Stimulated activated CD4-positive, alpha-beta T cell treated with anti-CD3 and anti-CD28 coated beads, Interleukin-2, amount 100 ng/mL, for 48 hours (primary cell): ENCODE measurements at regions not wholly inside any gene's neighbourhood (a gene's known extent, or its start where the extent isn't known, plus 50 kb on each side); places are given as distances from the start of the nearest gene placed in this dataset.

Experiments used
- DNase-seq, 2 donors: peaks; one replicate each; pipeline ENCODE4 v3.0.0-alpha.2; 2020

DNA sequence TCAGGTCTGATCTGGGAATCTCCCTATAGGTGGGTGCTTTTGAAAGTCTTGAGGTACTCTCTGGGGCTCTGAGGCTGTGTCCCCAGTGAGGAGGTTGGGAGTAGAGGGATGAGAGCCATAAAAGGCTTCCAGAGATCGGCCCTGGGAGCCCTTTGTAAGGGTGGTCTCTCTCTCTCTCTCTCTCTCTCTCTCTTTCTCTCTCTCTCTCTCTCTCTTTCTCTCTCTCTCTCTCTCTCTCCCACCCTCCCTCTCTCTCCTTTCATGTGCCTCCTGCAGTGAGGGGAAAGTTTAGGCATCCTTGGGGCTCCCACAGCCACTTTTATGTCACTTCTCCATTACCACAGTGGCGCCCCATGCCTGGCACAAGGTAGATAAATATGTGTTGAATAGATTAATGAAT lies 271.3 kb upstream of the N4BP1 start:
- DNase-seq: no peak

DNA sequence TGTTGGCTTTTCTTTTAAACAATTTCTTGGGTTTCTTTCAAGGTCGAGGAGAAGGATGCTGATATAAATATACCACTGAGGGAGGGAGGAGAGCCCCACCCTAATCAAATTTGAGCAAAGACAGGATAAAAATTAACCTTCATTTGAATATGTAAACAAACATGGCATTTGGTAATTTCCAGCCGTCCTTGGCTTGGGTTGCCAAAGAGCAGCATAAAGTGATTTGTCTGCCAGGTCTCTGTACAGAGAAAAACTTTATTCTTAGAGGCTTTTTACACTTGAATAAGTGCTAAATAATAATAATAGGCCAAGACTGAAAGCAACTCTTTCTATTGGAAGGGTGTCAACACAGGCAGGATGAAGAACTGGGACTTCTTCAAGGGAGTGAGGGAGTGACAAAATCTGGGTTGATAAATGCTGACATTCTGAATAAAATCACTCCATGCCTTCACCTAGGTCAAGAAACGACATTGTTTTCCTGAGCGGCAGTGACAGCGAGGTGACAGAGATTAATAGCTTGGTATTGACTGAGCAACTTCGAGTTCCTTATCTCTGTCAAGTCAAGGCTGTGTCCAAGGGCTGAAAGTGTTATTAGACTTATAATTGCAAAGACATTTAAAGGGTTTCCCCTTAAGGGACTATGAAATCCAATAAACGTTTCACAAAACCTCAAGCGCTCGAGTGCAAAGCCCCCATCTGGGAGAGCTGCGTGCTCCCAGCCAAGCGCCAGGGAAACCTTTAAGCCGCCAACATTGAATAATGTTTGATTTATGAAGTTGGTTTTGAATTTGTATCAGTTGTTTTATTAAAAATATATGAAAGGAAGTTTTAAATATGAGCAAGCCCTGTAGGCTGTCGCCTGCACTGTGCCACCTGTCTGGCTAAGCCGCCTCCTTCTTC lies 269.5 kb upstream of the N4BP1 start:
- no peak for DNase-seq

DNA sequence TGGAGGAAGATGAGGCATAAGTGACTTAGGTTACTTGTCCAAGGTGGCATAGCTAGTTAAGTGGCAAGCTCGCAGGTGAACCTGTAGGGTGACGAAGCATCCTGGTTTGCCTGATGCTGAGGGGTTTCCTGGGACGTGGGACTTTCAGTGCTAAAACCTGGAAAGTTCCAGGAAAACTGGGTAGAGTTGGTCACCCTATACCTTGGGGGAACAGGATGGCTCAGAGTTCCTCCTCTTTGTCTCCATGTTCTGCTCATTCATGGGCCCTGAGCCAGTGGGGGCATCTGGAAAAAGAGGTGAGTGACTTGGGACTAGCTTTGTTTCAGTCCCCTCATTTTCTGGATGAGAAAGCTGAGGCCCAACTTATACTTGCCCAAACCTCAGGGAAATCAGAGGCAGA lies 268.0 kb upstream of the N4BP1 start:
- no peak for DNase-seq

DNA sequence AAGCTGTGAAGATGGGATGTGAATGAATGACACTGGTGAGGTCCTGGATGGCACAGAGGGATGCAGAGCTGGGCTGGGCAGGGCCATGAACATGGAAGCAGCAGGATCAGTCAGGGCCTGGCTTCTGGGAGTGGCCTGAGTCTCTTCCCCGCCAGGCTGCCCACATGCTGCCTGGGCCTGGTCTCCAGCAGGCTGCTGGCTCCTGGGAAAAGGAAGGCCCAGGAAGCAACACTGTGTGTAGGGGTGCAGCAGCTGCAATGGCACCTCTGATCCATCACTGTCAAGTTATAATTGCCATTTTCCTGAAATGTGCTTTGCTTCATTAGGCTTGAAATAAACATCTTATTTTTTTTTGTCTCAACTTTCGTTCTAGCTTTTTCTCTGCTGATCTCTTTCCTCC lies 260.2 kb upstream of the N4BP1 start:
- DNase-seq: no peak

DNA sequence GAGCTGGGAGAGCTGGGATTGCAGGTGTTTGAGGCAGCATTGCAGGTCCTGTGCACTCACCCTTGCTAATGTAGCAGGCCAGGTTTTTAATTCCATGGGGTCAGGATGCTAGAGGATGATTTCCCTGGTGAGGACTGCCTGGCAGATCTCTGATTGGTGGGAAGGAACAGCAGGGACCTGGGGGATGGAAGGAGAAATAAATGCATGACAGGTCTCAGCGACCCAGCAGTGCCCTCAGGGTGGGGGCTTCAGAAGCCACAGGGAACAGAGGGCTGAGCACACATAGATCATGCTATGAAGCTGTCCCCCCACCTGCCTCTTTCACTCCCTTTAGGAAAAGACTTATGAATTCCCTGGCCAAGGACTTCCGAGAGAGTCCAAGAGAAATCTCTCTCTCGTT lies 255.5 kb upstream of the N4BP1 start:
- DNase-seq: no peak

DNA sequence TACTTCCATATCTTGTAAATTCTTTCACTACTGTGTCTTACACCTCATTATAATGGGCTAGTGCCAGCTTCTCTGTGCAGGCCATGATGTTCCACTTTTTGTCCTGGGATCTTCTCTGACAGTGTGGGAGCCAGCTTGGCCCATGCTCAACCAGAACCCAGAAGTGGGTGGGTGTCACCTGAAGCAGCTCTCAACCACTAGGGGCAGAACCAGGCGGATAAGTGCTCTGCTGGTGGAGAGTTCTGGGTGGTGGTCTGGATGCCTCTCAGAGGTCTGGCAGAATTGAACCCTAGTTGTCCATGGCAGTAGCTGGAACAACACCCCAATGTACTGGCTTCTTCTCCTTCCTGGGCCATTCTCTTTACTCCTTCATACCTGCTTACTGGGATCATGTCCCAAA lies 254.1 kb upstream of the N4BP1 start:
- DNase-seq: no peak

DNA sequence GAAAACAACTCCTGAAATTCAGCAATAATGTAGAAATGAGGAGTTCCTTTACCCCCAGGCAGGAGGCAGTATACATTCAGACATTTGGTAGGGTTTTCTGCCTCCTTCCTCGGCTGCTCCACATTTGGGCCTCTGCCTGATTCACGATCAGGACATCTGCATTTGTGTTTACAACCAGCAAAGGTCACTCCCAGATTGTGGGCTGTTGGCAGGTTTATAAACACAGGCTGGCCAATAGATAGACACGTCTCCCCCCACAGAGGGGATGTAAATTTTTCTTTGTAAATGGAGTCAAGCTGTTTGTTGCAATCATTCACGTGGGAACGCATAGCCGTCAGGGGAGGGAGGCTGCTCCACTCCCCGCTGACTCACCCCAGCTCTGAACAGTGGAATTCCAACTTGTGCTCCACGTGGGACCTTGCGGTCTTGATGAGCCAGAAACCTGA lies 252.1 kb upstream of the N4BP1 start:
- DNase-seq: no peak

DNA sequence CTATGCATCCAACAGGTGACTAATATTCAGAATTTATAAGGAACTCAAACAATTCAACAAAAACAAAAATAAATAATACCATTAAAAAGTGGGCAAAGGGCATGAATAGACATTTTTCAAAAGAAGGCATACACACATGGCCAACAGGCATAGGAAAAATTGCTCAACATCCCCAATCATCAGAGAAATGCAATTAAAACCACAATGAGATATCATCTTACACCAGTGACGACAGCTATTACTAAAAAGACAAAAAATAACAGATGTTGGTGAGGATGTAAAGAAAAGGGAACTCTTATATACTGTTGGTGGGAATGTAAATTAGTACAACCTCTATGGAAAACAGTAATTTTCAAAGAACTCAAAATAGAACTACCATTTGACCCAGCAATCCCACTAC lies 250.4 kb upstream of the N4BP1 start:
- no peak for DNase-seq

DNA sequence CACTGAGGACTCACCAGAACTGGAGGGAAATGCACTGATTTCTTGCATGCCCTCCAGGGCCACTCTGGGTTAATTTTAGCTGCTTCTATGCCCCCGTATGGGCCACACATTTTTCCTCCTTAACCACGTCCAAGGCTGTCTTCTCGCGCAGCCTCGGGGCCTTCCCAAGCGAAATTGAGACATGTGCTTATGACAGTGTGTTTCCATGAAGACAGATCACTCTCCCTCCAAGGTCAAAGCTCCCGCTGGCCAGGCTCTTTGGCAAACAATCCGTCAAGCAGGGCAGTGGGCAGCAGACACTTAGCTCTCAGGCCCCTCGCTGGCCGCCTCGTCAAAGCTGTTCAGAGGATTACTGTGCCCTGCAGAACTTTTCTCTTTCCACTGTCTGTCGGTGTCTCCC lies 243.0 kb upstream of the N4BP1 start:
- DNase-seq: no peak

DNA sequence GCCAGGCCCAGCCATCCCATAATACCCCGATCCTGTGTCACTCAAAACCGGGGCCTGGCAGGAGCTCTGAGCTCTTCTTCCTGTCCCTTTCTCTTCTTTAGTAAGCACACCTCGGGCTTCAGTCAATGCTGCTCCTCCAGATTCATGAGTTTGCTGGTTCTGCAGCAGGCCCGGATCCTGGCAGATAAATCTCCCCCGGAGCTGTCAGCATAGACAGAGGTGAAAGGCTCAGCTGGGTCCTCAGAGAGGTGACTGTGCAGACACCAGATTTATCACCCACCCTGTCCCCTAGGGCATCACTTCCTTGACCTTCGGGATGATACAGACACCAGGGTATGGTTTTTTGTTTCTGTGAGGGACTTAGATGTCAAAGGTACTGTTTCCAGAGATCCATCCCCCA lies 242.5 kb upstream of the N4BP1 start:
- DNase-seq: no peak

DNA sequence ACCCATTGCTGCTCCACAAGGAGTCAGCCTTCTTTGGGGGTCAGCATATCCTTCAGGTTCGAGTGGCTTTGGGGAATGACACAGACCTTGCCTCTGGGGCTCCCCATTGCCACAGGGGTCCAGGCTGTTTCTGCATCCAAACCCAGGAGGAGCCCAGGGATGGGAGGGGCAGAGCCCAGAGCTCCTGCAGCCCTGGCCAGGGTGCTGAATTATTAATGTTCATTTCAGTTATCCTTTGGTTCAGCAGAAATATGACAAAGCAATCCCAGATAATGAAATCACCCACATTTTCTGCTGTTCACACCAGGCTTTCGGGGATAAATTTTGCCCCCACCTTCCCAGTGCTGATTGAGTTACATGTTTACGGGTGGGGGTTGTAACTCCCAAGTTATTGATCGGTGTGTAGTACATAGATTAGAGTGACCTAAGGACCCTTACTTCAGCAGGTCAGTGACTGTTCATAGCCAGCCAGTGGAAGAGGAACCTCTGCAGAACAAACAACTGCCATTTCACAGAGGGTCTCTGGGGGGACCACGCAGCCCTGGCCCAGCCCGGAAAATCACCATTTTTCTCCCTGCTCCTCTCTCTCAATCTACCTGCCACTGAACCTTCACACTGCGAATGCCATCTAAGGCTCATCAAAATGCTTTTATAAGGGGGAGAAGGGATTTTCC lies 240.3 kb upstream of the N4BP1 start:
- DNase-seq: no peak

DNA sequence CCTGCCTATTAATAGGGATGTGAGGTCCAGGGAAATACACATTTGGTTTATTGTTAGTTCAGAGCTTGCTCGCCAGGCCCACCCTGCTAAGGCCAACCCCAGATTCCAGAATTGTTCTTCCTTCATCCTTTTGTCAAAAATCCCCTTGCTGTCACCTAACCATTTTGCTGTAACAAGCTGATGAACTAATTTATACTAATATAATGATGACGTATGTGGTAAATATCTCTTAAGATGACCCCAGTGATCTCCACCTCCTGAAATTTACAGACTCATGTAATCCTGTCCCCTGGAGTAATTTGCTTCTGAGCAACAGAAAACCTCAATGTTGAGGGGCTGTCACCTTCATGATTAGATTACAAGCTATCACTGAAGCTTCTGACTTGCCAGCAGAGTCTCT lies 236.3 kb upstream of the N4BP1 start:
- no peak for DNase-seq

DNA sequence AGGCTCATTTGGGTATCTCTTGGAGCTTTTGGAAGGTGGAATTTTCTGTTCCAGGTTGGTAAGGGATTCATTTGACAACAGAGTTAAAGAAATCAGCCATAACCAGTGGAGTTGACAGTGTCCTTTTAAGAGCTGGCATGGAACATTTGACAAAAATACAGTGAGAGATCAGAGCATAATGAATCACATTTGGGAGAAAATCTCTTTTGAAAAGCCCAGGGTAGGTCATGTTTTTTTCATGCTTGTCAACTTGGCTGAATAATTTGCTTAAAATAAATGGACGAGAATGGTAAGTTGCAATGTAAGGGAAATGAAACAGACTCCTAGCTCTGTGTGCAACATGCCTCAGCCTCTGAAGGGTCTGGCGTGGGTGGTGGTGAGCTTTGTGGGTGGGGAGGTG lies 235.3 kb upstream of the N4BP1 start:
- DNase-seq: no peak

DNA sequence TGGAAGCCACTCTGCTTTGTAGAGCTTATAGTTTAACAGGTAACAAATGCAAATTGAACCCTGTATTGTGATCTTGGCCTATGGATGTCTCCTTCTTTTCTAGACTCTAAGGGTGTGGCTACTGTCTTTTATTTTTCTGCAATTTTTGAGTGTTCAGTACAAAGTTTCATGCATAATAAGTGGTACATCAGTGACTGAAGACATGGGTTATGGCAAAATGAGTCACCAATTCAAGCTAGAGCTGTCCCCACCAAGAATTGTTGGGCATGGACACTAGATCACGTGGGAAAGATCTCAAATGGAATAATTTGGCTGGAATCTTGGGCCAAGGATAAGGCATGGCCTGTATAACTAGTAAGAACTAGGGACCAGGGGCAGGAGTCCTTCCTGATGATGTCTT lies 228.4 kb upstream of the N4BP1 start:
- no peak for DNase-seq

DNA sequence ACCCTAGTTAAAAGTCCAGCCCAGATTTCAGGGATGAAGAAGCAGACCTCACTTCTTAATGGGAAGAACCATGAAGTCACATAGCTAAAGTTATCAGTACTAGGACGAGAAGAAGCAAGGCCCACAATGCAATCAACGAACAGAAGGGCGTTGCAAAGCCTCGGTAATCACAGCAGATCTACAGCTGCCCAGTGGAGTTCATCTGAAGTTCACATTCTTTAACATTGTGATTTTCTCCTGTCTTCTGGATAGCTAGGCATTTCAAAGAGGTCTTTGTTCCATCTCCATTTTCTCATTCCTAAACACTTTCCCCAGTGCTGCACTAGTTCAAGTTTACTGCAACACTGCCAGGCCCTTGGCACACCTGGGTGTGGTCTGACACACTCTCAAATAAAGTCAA lies 226.7 kb upstream of the N4BP1 start:
- DNase-seq: no peak

DNA sequence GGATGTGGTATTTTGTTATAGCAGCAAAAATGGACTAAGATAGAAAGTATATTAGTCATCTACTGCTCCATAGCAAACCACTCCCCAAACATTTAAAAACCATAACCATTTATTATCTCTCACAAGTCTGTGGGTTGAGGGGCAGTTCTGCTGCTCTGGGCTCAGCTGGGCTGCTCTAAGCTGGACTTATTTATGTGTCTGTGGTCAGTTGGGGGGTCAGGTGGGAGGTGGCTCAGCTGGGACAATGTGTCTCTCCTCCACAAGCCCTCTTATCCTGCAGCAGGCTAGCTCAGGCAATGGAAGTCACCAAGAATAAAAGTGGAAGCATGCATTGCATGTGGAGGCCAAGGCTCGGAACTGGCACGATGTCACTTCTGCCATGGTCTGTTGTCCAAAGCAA lies 226.1 kb upstream of the N4BP1 start:
- DNase-seq: no peak

DNA sequence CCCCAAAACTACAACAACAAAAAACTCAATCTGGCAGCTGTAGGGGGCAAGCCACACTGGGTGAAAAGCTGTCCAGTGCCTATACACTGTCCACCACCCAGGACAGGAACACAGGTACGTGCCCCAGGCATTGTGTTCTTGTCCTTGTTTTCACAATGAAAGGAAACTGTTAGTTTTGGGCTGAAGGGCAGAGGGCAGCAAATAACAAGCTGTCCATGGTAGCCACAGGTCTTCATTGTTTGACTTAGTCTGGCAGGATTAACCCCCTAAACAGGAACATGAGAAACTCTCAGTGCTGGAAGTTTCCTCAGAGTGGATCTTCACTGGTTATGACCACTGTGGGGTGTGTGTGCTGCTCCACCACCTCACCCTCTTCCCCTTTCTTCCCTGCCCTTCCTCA lies 224.6 kb upstream of the N4BP1 start:
- DNase-seq: no peak

DNA sequence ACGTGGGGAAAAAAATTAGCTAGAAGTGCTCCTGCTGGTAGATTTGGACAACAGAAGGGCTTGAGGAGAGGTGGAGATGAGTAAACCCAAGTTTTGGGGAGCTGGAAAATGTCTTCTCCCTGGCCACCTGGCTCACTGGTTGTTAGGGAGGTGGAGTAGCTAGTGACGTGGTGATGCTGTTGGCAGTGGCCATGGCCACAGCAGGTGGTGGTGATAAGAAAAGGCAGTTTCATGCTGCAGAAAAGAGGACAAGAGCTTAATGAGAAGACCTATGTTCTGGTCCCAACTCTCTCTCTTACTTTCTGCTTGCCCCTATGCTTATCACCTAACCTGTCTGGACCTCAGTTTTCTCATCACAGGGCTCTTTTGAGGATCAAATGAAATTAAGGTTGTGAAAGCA lies 223.5 kb upstream of the N4BP1 start:
- DNase-seq: no peak

DNA sequence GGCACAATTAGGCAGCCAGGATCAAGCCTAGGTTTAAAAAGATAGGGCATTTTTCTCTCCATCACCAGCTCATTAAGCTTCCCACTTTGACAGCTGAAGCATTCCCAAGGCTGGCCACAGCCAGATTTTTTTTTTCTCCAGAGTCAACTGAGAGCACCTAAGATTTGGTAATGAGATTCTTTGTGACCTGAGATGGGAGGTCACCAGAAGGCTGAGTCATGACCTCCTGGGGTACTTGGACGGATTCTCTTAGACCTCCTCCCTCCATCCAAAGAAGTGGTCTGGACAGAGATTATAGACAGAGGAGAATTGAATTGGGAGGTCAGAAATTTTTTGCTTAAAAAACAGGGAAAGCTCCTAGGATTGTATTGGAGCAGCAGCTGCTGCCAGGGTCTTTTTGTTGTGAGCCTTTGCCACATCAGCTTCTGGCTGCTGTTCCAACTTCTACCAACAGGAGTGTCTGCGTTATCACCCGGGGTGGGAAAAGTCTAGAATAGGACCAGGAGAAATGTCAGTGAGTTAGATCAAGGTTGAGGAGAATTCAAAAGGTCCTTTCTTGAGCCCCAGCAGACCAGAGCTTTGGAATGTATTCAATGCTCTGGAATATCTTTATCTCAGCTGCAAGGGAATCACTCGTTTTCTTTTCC lies 221.2 kb upstream of the N4BP1 start:
- DNase-seq: no peak

DNA sequence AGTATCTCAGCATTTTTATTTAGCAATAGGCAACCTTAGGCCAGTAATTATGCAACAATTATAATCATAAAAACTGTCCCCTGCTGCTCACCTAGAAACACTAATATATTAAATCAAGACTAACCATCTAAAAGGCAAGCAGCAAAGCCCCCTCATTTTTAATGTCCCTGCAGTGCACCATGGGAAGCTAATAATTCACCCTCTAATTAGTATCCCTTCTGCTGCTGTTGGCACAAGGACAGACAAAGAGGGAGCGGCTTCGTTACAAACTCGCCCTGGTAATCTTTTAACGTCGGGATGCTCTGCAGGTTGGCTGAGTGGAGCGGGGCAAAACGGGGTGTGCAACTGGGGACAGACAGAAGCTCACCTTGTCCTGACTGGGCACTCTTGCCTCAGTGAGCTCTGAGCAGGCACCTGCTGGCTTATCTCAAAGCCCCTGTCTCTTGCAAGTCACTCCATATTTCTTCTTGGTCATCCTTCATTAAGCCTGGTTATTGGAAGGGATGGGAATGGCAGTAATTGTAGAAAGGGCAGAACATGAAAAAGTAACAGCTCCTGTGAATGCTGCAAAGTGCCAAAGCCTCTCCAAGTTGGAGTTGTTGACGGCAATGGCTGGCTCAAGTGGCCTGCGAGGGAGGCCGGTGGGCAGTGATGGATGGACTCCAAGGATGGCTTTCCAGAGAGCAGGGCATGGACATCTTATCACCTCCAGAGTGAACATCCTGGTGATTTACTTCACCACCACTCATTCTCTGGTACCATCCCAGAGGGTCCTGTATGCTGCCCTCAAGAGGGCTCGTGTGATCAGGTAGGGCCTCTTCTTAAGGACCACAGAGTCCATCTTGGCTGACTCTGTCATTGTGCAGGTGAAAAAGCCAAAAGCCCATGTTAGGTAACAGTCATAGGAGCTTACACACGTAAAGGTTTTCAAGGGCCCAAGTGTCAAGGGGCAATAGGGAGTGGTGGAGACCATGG lies 219.6 kb upstream of the N4BP1 start:
- no peak for DNase-seq

DNA sequence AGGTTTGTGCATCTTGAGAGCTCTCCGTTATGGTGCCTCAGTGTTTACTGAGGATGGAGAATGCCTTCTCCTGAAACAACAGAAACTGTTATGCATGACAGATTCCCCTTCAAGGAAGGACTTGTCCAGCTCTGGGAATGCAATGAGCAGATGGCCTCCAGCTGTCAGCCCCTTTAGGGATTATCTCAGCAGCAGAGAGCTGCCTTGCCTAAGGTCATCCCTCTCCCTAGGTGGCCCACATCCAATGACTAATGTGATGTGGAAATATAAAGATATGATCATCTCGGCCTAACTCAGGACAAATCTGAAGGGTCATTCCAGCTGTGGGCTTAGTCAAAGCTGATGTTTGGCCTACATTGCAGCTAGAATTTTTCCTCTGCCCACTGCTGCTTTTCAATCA lies 214.3 kb upstream of the N4BP1 start:
- DNase-seq: no peak

DNA sequence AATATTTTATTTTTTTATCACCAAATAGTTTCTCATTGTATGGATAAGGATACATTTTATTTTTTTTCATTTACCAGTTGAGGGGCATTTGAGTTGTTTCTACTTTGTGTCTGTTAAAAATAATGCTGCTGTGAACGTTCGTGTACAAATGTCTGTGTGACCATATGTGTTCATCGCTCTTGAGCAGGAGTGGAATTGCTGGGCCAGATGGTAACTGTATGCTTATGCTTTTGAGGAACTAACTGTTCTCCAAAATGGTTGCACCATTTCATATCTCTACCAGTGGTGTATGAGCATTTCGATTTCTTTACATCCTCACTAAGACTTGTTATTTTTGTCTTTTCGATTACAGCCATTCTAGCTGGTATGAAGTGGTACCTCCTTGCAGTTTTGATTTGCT lies 212.5 kb upstream of the N4BP1 start:
- no peak for DNase-seq

DNA sequence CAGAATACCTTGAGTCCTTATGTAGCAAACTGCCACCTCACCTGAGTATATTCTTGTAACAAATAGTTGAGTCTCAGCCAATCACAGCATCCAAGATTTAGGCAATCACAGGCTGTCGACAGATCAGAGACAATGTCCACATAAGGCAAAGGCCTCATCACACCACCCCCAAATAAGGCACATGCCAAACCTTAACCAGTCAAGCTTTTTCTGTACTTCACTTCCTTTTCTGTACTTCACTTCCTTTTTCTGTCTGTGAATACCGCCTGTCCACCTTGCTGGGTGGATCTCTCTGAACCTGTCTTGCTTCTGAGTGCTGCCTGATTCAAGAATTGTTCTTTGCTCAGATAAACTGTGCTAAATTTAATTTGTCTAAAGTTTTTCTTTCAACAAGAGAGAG lies 210.4 kb upstream of the N4BP1 start:
- no peak for DNase-seq
